Stimulated activated CD8-positive, alpha-beta memory T cell treated with anti-CD3 and anti-CD28 coated beads, Interleukin-4, amount 100 ng/mL, for 1 hour (primary cell): ENCODE measurements at regions not wholly inside any gene's neighbourhood (a gene's known extent, or its start where the extent isn't known, plus 50 kb on each side); places are given as distances from the start of the nearest gene placed in this dataset.

Experiments used
- DNase-seq, 2 donors: peaks; one replicate each; pipeline ENCODE4 v3.0.0-alpha.2; 2020; ENCODE audit warnings: low read depth in 2 of 2, low spot score in 1 of 2

GRCh38 chr2:216574586-216574985 is 58.6 kb upstream of the IGFBP2 start:
- no peak for DNase-seq

- no peak for DNase-seq
Measured at GRCh38 chr2:216575465-216575864, 57.8 kb upstream of the IGFBP2 start.

- DNase-seq = no peak
Measured at GRCh38 chr2:216576616-216577015, 56.6 kb upstream of the IGFBP2 start.

- no peak for DNase-seq
Measured at GRCh38 chr2:216578325-216578724, 54.9 kb upstream of the IGFBP2 start.

- DNase-seq = no peak
Measured at GRCh38 chr2:216583147-216583546, 50.1 kb upstream of the IGFBP2 start.
